ENCODE measurements at regions not wholly inside any gene's neighbourhood (a gene's known extent, or its start where the extent isn't known, plus 50 kb on each side); places are given as distances from the start of the nearest gene placed in this dataset.

DNA sequence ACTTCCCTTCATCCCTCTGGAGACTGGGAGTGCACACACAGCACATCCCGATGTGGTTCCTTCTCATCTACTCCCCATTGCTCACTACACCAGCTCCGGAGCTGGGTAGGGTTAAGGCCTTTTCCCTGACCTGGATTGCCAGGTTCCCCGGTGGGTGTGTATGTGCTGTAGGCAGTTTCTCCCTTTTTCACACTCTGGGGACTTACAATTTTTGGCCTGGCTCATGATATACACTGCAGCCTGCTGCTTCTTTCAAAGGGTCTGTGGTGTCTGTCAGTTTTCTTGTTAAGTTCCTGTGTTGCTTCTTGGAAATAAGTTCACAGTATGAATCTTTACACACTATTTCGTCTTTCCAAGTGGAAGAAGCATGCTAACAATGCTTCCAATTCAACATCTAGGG lies 405.5 kb downstream of the UTRN start:
- TF ChIP-seq POLR2AphosphoS5 (IDR thresholded peaks at IDR 0.05) = no peak
- TF ChIP-seq, protein P1, sequence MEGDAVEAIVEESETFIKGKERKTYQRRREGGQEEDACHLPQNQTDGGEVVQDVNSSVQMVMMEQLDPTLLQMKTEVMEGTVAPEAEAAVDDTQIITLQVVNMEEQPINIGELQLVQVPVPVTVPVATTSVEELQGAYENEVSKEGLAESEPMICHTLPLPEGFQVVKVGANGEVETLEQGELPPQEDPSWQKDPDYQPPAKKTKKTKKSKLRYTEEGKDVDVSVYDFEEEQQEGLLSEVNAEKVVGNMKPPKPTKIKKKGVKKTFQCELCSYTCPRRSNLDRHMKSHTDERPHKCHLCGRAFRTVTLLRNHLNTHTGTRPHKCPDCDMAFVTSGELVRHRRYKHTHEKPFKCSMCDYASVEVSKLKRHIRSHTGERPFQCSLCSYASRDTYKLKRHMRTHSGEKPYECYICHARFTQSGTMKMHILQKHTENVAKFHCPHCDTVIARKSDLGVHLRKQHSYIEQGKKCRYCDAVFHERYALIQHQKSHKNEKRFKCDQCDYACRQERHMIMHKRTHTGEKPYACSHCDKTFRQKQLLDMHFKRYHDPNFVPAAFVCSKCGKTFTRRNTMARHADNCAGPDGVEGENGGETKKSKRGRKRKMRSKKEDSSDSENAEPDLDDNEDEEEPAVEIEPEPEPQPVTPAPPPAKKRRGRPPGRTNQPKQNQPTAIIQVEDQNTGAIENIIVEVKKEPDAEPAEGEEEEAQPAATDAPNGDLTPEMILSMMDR (IDR thresholded peaks at IDR 0.05) = no peak

All from gastroesophageal sphincter (tissue), 3 donors.